H9 (cell line): ENCODE measurements at regions not wholly inside any gene's neighbourhood (a gene's known extent, or its start where the extent isn't known, plus 50 kb on each side); places are given as distances from the start of the nearest gene placed in this dataset.

ENCODE experiments used
- DNase-seq: peaks from one replicate; pipeline ENCODE4 v3.0.0-alpha.2; 2017
- H2AFZ ChIP-seq: one replicate; pipeline ENCODE4 v1.6.1; 2013; ENCODE audit warnings: mild to moderate bottlenecking, low read length, control low read depth, moderate library complexity
- H2AK5ac ChIP-seq: 2 replicates; pipeline ENCODE4 v1.6.1; 2013; ENCODE audit warnings: low read length, control low read depth, mixed read lengths; ENCODE audit not compliant: insufficient read length
- H2BK120ac ChIP-seq: one replicate; pipeline ENCODE4 v1.6.1; 2013; ENCODE audit warnings: low read depth, mild to moderate bottlenecking, low read length, control low read depth, inconsistent platforms; ENCODE audit not compliant: poor library complexity, severe bottlenecking
- H2BK12ac ChIP-seq: 2 replicates; pipeline ENCODE4 v1.6.1; 2013; ENCODE audit warnings: low read length, control low read depth, mixed read lengths, low read depth; ENCODE audit not compliant: insufficient read length
- H2BK15ac ChIP-seq: 2 replicates; pipeline ENCODE4 v1.6.1; 2013; ENCODE audit warnings: low read depth, low read length, control low read depth
- H2BK20ac ChIP-seq: one replicate; pipeline ENCODE4 v1.6.1; 2013; ENCODE audit warnings: low read depth, mild to moderate bottlenecking, low read length, control low read depth, inconsistent platforms; ENCODE audit not compliant: poor library complexity, severe bottlenecking
- H2BK5ac ChIP-seq: 2 replicates; pipeline ENCODE4 v1.6.1; 2013; ENCODE audit warnings: low read length, control low read depth, mixed read lengths; ENCODE audit not compliant: insufficient read length
- H3K14ac ChIP-seq: 2 replicates; pipeline ENCODE4 v1.6.1; 2013; ENCODE audit warnings: low read length, control low read depth; ENCODE audit not compliant: insufficient read depth
- H3K18ac ChIP-seq: 2 replicates; pipeline ENCODE4 v1.6.1; 2013; ENCODE audit warnings: low read depth, mild to moderate bottlenecking, mixed read lengths, low read length, control low read depth; ENCODE audit not compliant: insufficient read length
- H3K23ac ChIP-seq: 2 replicates; pipeline ENCODE4 v1.6.1; 2013; ENCODE audit warnings: low read length, control low read depth, mixed read lengths, low read depth; ENCODE audit not compliant: insufficient read length
- H3K23me2 ChIP-seq: 2 replicates; pipeline ENCODE4 v1.6.1; 2013; ENCODE audit warnings: low read depth, mild to moderate bottlenecking, mixed read lengths, low read length, control low read depth; ENCODE audit not compliant: insufficient read length, poor library complexity, severe bottlenecking
- H3K27ac ChIP-seq: 2 replicates; pipeline ENCODE4 v1.5.1; 2013; ENCODE audit warnings: low read length, control low read depth, mixed read lengths, low read depth; ENCODE audit not compliant: insufficient read length
- H3K27me3 ChIP-seq: 2 replicates; pipeline ENCODE4 v1.6.1; 2013; ENCODE audit warnings: low read length, control low read depth, inconsistent platforms; ENCODE audit not compliant: insufficient read depth
- H3K4ac ChIP-seq: 2 replicates; pipeline ENCODE4 v1.6.1; 2013; ENCODE audit warnings: low read depth, mild to moderate bottlenecking, control low read depth, inconsistent platforms, low read length, moderate library complexity
- H3K4me1 ChIP-seq: 2 replicates; pipeline ENCODE4 v1.6.1; 2013; ENCODE audit warnings: low read length, control low read depth, inconsistent platforms; ENCODE audit not compliant: insufficient read depth
- H3K4me2 ChIP-seq: 2 replicates; pipeline ENCODE4 v1.6.1; 2013; ENCODE audit warnings: low read length, control low read depth, mixed read lengths; ENCODE audit not compliant: insufficient read length, insufficient read depth
- H3K56ac ChIP-seq: 2 replicates; pipeline ENCODE4 v1.6.1; 2013; ENCODE audit warnings: low read depth, mild to moderate bottlenecking, mixed read lengths, low read length, control low read depth; ENCODE audit not compliant: insufficient read length
- H3K79me1 ChIP-seq: 2 replicates; pipeline ENCODE4 v1.6.1; 2013; ENCODE audit warnings: low read depth, mild to moderate bottlenecking, moderate library complexity, low read length, control low read depth, inconsistent platforms; ENCODE audit not compliant: insufficient read depth, poor library complexity, severe bottlenecking
- H3K79me2 ChIP-seq: 2 replicates; pipeline ENCODE4 v1.6.1; 2013; ENCODE audit warnings: low read length, control low read depth, inconsistent platforms; ENCODE audit not compliant: insufficient read depth
- H3K9ac ChIP-seq: 2 replicates; pipeline ENCODE4 v1.6.1; 2013; ENCODE audit warnings: low read length, control low read depth, mixed read lengths; ENCODE audit not compliant: insufficient read length; ENCODE audit errors: extremely low read depth
- H3K9me3 ChIP-seq: one replicate; pipeline ENCODE4 v1.6.1; 2013; ENCODE audit warnings: low read depth, low read length, inconsistent platforms; ENCODE audit not compliant: control insufficient read depth
- H3T11ph ChIP-seq: one replicate; pipeline ENCODE4 v1.6.1; 2013; ENCODE audit warnings: mild to moderate bottlenecking, low read length, control low read depth, inconsistent platforms
- H4K20me1 ChIP-seq: one replicate; pipeline ENCODE4 v1.6.1; 2013; ENCODE audit not compliant: control insufficient read depth, insufficient read length, insufficient read depth
- H4K5ac ChIP-seq: 2 replicates; pipeline ENCODE4 v1.6.1; 2013; ENCODE audit warnings: low read depth, mild to moderate bottlenecking, mixed read lengths, low read length, control low read depth; ENCODE audit not compliant: insufficient read length
- H4K8ac ChIP-seq: replicated peaks from 2 replicates; pipeline ENCODE4 v1.6.1; 2013; ENCODE audit warnings: low read length, control low read depth, mixed read lengths, low read depth; ENCODE audit not compliant: insufficient read length
- H4K91ac ChIP-seq: 2 replicates; pipeline ENCODE4 v1.6.1; 2013; ENCODE audit warnings: low read depth, mild to moderate bottlenecking, moderate library complexity, mixed read lengths, low read length, control low read depth; ENCODE audit not compliant: insufficient read length
- H3K27ac Mint-ChIP-seq, 3 experiments: 2 replicates in 2 of 3; 3 replicates in 1 of 3; pipeline ENCODE4 v1.8.0; 2020 to 2021; ENCODE audit warnings: mixed read lengths in 3 of 3, mild to moderate bottlenecking in 1 of 3, moderate library complexity in 1 of 3
- H3K27me3 Mint-ChIP-seq: 2 replicates; pipeline ENCODE4 v1.8.0; 2021; ENCODE audit warnings: low read depth, mild to moderate bottlenecking, moderate library complexity, mixed read lengths
- H3K36me3 Mint-ChIP-seq, 3 experiments: 2 replicates in 2 of 3; 3 replicates in 1 of 3; pipeline ENCODE4 v1.8.0; 2020 to 2021; ENCODE audit warnings: low read depth in 3 of 3, mixed read lengths in 3 of 3; ENCODE audit not compliant: insufficient read depth in 1 of 3
- H3K4me1 Mint-ChIP-seq, 2 experiments: 2 replicates each; pipeline ENCODE4 v1.8.0; 2020; ENCODE audit warnings: mixed read lengths in 2 of 2
- H3K4me3 Mint-ChIP-seq, 2 experiments: 2 replicates in 1 of 2; 3 replicates in 1 of 2; pipeline ENCODE4 v1.8.0; 2020 to 2021; ENCODE audit warnings: mild to moderate bottlenecking in 2 of 2, mixed read lengths in 2 of 2, moderate library complexity in 1 of 2
- H3K9me3 Mint-ChIP-seq, 2 experiments: 2 replicates in 1 of 2; 3 replicates in 1 of 2; pipeline ENCODE4 v1.8.0; 2020; ENCODE audit warnings: mild to moderate bottlenecking in 2 of 2, mixed read lengths in 2 of 2, moderate library complexity in 1 of 2
- CTCF ChIP-seq: fragments of 200-600 bp; sonication (generic); conservative IDR thresholded peaks from 3 replicates; pipeline ENCODE4 v1.8.0; 2021; ENCODE audit warnings: antibody characterized with exemption, mild to moderate bottlenecking
- WGBS: extraction: QIAGEN DNeasy Blood & Tissue Kit; methylation state at CpG from one replicate; pipeline ENCODE4 v1.1.7; 2013; ENCODE audit warnings: missing lambda C conversion rate, low lambda C conversion rate, mixed read lengths; ENCODE audit not compliant: insufficient read length; ENCODE audit errors: extremely low coverage; 5-methylcytosine and 5-hydroxymethylcytosine counted together

- H3K9me3 Mint-ChIP-seq, result peaks cover 0 to 5% of the 10 kb centered on the region in 2 experiments; a peak in 1 of 5 replicates
- Histone ChIP-seq H3K27me3 (no peaks in the 10 kb centered on the region), H3K4me2 (no peak overlapping the region), H2BK120ac (no peak overlapping the region), H3K23me2 (no peaks in the 10 kb centered on the region), H2AK5ac (no peak overlapping the region), H3K14ac (no peak overlapping the region), H3K4ac (no peak overlapping the region), H3K9me3 (no peaks in the 10 kb centered on the region), H3K27ac (no peak overlapping the region), H4K91ac (no peak overlapping the region), H4K20me1 (no peaks in the 10 kb centered on the region), H2BK20ac (no peak overlapping the region), H3K9ac (no peak overlapping the region), H3K18ac (no peak overlapping the region), H3K56ac (no peak overlapping the region), H3K79me1 (no peaks in the 10 kb centered on the region), H3K79me2 (no peaks in the 10 kb centered on the region), H3K23ac (no peak overlapping the region), H4K5ac (no peak overlapping the region), H3K4me1 (no peaks in the 10 kb centered on the region), H2BK12ac (no peak overlapping the region), H3T11ph (no peak overlapping the region), H4K8ac (no peak overlapping the region), H2BK5ac (no peak overlapping the region), H2BK15ac (no peak overlapping the region), H2AFZ (peak overlapping the region; percentile 45)
- no peak overlapping the region for H3K27ac Mint-ChIP-seq
- TF ChIP-seq CTCF, result no peak
- no peaks in the 10 kb centered on the region for H3K36me3 Mint-ChIP-seq
- H3K4me1 Mint-ChIP-seq, result peaks cover 0 to 2% of the 10 kb centered on the region in 2 experiments; a peak in 1 of 4 replicates
- no peaks in the 10 kb centered on the region for H3K27me3 Mint-ChIP-seq
- no peak overlapping the region for H3K4me3 Mint-ChIP-seq
- peak; percentile 28 for DNase-seq
- no CpG with 5 or more reads among the region's 6 CpGs for whole genome bisulfite sequencing
These were observed 964.6 kb downstream of the BRINP3 start for GRCh38 chr1:189513091-189513490.
